GM13977 (cell line): ENCODE measurements at regions not wholly inside any gene's neighbourhood (a gene's known extent, or its start where the extent isn't known, plus 50 kb on each side); places are given as distances from the start of the nearest gene placed in this dataset.

Experiments
- DNase-seq: peaks from one replicate; pipeline ENCODE4 v3.0.0; 2012; ENCODE audit warnings: low spot score
- in situ Hi-C: fragments of 300-500 bp; cut with MboI; formaldehyde crosslinking; loops from one replicate; pipeline ENCODE4 v1.12.0; 2022; ENCODE audit warnings: low sequenced_read_pairs, low pct_unique_long_range_greater_than_20kb, mixed read lengths, inconsistent platforms; ENCODE audit not compliant: unreplicated experiment
- TF ChIP-seq, protein P1 (sequence below): IDR thresholded peaks from 2 replicates; pipeline ENCODE4 v1.5.1; 2012; ENCODE audit warnings: mild to moderate bottlenecking, control low read depth; ENCODE audit not compliant: insufficient read depth; ENCODE audit errors: extremely low read depth, missing control alignments

DNA sequence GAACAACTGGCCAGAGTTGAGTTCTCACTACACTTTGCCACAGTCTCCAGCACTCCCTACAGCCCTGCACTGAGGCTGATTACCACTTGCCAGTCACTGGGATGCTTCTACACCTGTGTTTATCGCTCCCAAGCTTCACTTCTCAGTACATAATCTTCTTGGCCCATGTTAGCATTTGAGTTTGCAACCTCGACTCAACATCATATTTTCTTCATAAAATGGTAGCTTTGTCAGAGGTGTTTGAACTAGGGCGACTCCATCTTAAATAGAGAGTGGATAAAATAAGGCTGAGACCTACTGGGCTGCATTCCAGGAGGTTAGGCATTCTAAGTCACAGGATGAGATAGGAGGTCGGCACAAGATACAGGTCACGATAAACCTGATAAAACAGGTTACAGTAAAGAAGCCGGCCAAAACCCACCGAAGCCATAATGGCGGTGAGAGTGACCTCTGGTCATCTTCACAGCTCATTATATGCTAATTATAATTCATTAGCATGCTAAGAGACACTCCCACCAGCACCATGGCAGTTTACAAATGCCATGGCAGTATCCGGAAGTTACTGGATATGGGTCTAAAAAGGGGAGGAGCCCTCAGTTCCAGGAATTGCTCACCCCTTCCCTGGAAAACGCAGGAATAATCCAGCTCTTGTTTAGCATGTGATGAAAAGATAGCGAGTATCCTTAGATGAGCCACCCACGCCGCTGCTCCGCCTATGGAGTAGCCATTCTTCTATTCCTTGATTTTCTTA, 105.8 kb upstream of the KLF6 start:
- in situ Hi-C loops: no loop called here
- DNase-seq: no peak
- TF ChIP-seq, protein P1, sequence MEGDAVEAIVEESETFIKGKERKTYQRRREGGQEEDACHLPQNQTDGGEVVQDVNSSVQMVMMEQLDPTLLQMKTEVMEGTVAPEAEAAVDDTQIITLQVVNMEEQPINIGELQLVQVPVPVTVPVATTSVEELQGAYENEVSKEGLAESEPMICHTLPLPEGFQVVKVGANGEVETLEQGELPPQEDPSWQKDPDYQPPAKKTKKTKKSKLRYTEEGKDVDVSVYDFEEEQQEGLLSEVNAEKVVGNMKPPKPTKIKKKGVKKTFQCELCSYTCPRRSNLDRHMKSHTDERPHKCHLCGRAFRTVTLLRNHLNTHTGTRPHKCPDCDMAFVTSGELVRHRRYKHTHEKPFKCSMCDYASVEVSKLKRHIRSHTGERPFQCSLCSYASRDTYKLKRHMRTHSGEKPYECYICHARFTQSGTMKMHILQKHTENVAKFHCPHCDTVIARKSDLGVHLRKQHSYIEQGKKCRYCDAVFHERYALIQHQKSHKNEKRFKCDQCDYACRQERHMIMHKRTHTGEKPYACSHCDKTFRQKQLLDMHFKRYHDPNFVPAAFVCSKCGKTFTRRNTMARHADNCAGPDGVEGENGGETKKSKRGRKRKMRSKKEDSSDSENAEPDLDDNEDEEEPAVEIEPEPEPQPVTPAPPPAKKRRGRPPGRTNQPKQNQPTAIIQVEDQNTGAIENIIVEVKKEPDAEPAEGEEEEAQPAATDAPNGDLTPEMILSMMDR: no peak

GRCh38 chr10:3889961-3890522, 105.0 kb upstream of the KLF6 start:
- TF ChIP-seq, protein P1: no peak
- no peak for DNase-seq
- in situ Hi-C loops: no loop called here

GRCh38 chr10:3887885-3888476, 103.0 kb upstream of the KLF6 start:
- TF ChIP-seq, protein P1: no peak
- in situ Hi-C loops: no loop called here

DNA sequence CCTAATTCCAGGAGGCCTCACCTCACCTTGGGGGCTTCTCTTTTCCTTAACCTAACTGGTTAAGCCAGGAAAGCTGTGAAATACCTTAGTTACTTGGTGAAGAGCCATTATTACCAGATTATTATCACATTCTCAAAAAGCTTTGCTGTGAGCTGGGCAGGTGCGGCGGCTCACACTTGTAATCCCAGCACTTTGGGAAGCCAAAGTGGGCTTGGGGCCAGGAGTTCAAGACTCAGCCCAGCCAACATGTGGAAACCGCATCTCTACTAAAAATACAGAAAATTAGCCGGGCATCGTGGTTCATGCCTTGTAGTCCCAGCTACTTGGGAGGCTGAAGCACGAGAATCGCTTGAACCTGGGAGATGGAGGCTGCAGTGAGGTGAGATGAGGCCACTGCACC, 102.4 kb upstream of the KLF6 start:
- DNase-seq: no peak
- TF ChIP-seq, protein P1: no peak
- in situ Hi-C loops: no loop called here

More at GRCh38 chr10:3887885-3888476, 103.0 kb upstream of the KLF6 start:
- DNase-seq: no peak

- in situ Hi-C loops: no loop called here
- TF ChIP-seq, protein P1: no peak
- DNase-seq: no peak
Measured at GRCh38 chr10:3886641-3887251, 101.7 kb upstream of the KLF6 start.

- TF ChIP-seq, protein P1: no peak
- no peak for DNase-seq
- in situ Hi-C loops: no loop called here
Measured at GRCh38 chr10:3886191-3886590, 101.2 kb upstream of the KLF6 start.
